Erythroblast (primary cell): ENCODE measurements at regions not wholly inside any gene's neighbourhood (a gene's known extent, or its start where the extent isn't known, plus 50 kb on each side); places are given as distances from the start of the nearest gene placed in this dataset.

Experiments used
- GATA1 ChIP-seq: IDR thresholded peaks from 2 replicates; pipeline ENCODE4 v1.6.1; 2011; ENCODE audit warnings: low read depth, mild to moderate bottlenecking, control low read depth, low read length, moderate library complexity
- POLR2A ChIP-seq: IDR thresholded peaks from 2 replicates; pipeline ENCODE4 v1.6.1; 2011; ENCODE audit warnings: mild to moderate bottlenecking, low read length

- TF ChIP-seq POLR2A (no peak), GATA1 (no peak)
Measured at GRCh38 chr11:43021466-43021865, 290.3 kb upstream of the API5 start.
